SU-DHL-6 (cell line): ENCODE measurements at regions not wholly inside any gene's neighbourhood (a gene's known extent, or its start where the extent isn't known, plus 50 kb on each side); places are given as distances from the start of the nearest gene placed in this dataset.

ENCODE experiments used
- CTCF ChIP-seq: fragments of 200-600 bp; sonication (generic); IDR thresholded peaks from one replicate; pipeline ENCODE4 v1.5.1; 2017; ENCODE audit warnings: antibody characterized with exemption, mild to moderate bottlenecking, low read length, moderate library complexity; ENCODE audit not compliant: insufficient read depth, poor library complexity, severe bottlenecking
- EZH2phosphoT487 ChIP-seq: fragments of 200-600 bp; sonication (generic), shearing (Covaris generic); conservative IDR thresholded peaks from 2 replicates; pipeline ENCODE4 v1.6.1; 2018; ENCODE audit warnings: mild to moderate bottlenecking, antibody characterized with exemption, low read length, moderate library complexity, mixed read lengths

DNA sequence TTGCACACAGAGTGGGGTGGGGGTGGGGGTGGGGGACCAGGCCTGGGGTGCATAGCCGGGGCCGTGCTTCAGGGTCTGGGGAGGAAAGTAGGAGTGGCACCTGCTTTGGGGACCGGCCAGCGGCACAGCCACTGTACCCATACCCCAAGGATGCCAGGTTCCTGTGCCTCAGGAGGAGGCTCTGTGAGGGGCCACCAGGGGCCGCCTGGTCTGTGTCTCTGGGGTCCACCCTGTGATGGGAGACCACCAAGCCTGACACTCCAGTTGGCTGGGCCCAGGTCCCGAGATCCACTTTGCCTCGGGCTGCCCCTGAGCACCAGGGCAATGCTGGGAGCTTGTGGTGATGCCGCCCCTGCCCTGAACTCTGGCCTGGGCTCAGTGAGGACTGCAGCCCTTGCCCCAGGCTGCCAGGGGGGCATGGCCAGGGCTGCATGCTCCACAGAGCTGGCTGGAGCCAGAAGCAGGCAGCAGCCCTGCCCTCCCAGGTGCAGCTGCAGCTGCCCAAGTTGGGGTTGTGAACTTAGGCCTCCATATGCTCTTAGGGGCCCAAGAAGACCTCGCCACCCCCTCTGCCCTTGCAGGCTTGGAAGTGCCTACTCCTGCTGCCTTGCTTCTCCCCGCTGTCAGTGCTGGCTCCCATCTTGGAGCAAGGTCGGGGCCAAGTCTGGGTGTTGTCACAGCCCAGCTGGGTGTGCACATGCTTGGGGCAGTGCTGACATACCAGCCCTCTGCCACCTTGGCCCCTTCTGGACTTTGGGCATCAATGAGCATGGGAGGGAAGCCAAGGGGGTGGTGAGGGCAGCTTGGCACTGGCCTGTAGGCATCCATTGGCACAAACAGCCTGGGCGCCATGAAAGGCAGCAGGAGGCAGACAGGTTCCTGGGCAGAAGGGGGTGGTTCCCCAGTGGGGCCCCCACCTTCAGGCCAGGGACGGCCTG is 123.3 kb upstream of the THY1 start:
- TF ChIP-seq CTCF (no peak), EZH2phosphoT487 (no peak)
